HG02973 (cell line): ENCODE measurements at regions not wholly inside any gene's neighbourhood (a gene's known extent, or its start where the extent isn't known, plus 50 kb on each side); places are given as distances from the start of the nearest gene placed in this dataset.

Experiments used
- ATAC-seq: cut with Tn5 transposase; IDR thresholded peaks from one replicate; pipeline ENCODE4 v1.9.1; 2021; ENCODE audit warnings: moderate library complexity; ENCODE audit not compliant: unreplicated experiment

DNA sequence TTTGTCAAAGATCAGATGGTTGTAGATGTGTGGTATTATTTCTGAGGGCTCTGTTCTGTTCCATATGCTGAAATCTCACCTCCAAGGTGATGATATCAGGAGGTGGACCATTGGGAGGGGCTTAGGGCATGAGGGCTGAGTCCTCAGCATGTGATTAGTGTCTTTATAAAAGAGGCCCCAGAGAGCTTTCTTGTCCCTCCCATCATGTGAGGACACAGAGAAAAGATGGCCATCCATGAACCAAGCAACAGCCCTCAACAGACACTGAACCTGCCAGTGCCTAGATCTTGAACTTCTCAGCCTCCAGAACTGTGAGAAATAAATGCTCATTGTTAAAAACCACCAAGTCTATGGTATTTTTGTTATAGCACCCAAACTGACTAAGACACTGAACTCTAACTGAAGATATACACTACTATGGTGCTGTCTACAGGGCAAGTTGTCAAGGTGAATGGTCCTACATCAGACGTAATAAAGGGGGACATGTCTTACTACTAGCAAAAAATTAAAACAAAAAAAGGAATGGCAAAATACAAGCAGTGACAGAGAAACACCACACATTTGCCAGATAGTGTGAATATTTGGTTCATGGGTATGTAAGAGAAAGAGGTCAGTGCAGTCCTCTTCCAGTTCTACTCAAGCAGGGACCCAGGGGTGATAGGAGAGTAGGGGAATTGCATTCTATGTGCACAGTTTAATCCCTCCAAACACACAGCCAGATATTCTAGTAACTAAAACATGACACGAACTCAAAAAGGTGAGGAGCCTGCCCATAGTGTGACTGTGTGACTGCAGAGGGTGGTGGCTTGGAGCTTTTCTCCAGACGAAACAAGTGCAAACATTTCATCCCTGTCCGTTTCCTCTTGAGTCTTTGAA lies 164.4 kb upstream of the MYCN start:
- no peak for ATAC-seq

DNA sequence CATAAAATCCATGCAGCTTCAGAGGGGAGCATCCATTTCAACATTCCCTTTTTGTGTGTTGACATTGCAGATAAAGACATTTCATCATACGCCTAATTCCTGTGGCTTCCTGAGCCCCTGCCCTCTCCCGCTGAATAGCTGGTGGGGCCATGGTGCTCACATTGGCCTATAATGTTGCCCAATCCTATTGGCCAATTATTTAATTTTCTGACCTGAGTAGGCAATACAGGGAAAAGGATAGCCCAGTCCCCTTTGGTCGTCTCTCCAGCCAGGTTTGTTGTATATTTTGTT lies 163.8 kb upstream of the MYCN start:
- ATAC-seq = no peak

DNA sequence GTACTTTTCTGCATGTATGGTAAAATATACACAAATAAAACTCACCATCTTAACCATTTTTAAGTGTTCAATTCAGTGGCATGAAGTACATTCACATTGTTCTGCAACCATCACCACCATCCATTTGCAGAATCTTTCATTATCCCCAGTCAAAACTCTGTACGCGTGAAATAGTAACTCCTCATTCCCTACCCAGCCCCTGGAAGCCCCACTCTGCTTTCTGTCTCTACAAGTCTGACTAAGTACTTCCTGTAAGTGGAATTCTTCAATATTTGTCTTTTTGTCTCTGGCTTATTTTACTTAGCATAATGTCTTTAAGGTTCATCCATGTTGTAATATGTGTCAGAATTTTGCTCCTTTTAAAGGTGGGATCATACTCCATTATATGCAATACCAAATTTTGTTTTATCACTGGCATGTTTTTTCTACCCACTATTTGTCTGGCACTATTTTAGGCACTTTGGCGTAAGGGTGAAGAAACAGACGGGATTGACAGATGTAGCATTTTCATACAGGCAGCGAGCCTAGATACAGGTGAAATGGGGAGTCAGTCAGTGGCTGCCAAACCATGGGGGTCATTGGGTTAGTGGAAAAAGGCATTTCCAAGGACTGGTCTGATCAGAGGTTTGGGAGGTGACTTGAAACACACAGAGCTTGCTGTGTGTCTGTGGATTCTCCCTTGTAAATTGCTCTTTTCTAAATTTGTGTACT lies 163.2 kb upstream of the MYCN start:
- ATAC-seq = no peak

DNA sequence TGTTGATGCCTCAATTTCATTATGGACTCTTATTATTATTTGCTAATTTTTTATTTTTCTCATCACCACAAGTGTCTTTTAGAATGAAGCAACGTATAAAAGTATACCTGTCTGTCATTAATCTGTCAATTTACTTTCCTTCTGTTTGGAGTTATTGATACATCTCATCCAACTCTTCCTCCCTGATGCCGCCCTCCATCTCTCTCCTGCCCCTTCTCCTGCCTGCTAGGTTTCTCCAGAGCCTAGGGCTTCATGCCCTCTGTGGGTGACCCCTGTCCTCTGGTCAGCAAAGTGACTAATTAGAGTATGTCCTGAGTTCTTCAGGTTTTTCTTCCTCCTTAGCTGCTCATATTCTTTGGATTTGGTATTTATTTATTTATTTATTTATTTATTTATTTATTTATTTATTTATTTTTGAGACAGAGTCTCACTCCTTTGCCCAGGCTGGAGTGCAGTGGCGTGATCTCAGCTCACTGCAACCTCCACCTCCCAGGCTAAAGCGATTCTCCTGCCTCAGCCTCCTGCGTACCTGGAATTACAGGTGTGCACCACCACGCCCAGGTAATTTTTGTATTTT lies 162.5 kb upstream of the MYCN start:
- ATAC-seq = no peak

DNA sequence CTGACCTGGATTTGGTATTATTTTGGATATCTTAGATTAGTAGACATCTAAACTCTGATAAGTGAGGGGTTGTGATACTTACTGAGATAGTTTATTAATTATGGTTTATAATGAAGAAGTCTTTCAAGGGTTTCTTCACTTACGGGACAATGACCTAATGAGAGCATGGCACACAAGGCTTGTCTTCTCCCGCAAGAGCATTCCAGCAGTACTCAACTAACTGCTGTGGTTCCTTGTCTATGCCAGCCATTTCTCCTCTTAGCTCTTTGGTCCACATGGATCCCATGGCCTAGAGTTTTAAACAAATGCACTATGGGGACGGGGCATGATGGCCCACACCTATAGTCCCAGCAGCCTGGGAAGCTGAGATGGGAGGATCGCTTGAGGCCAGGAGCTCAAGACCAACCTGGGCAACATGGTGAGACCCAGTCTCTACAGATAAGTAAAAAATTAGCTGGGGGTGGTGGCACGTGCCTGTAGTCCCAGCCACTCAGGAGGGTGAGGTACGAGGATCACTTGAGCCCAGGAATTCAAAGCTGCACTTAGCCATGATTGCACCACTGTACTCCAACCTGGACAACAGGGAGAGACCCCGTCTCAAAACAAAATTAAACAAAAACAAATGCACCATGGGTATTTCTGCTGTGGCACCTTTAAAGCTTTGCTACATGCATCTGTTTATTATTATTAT lies 161.7 kb upstream of the MYCN start:
- no peak for ATAC-seq

DNA sequence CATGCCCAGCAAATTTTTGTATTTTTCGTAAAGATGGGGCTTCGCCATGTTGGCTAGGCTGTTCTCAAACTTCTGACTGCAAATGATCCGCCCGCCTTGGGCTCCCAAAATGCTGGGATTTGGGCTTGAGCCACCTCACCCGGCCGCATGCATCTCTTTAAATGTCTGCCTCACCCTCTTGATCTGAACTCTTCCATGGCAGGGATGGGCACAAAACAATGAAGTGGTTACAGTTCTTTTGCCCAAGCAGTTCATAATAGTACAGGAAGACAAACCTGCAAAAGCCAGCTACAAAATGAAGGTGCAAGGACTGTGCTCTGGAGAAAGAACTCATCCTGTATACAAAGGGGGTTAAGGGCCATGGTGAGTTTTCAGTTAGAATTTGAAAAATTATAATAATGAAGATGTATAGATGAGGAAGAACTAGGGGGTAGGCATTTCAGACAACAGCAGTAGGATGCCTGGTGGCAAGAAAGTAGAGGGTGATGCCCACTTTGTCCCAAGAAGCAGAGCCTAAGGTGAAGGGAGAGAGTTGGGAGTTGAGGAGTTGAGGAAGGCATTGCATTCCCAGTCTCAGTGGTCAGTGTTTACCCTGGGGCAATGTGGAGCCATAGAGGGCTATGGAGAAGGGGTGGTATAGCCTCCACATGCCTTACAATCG lies 160.8 kb upstream of the MYCN start:
- ATAC-seq = no peak

DNA sequence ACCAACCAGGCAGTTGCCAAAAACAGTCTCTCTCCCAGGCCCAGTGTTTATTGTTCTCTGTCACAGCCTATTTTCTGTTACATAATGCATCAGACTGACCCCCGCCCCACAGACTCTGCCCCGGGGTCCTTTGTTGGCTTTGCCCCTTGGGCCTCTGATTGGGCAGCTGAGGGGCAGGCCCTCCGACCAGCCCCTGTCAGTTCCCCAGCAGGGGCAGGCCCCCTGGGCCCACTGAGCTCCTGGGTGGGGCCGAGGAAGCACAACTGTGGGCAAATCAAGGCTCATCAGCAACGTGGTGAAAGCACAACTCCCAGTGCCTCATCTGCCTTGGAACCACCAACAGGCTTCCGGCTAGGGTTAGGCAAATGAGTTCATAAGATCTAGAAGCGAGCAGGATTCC lies 160.1 kb upstream of the MYCN start:
- no peak for ATAC-seq

DNA sequence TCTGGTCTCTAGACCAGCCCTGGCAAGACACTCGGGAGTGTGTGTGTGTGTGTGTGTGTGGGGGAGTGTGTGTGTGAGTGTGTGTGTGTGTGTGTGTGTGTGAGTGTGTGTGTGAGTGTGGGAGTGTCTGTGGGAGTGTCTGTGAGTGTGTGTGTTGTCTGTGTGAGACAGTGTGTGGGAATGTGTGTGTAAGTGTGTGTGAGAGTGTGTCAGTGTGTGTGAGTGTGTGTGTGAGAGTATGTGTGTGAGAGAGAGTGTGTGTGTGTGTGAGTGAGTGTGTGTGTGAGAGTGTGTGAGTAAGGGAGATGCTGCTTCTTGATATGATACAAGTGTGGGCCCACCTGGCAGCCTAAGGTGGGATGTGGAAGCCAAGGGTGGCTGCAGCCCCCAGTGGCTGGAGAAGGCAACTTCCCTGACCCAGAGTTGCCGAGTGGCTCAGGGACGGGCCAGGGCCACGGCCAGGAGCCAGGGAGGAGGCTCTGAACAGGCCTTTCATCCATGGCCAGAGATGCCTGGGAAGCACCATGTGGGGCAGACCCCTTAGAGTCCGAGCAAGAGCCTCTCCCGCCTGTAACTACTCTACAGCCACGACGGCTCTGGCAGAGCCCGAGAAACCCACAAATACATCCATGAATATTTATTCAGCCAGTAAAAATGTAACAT lies 159.3 kb upstream of the MYCN start:
- ATAC-seq = no peak

DNA sequence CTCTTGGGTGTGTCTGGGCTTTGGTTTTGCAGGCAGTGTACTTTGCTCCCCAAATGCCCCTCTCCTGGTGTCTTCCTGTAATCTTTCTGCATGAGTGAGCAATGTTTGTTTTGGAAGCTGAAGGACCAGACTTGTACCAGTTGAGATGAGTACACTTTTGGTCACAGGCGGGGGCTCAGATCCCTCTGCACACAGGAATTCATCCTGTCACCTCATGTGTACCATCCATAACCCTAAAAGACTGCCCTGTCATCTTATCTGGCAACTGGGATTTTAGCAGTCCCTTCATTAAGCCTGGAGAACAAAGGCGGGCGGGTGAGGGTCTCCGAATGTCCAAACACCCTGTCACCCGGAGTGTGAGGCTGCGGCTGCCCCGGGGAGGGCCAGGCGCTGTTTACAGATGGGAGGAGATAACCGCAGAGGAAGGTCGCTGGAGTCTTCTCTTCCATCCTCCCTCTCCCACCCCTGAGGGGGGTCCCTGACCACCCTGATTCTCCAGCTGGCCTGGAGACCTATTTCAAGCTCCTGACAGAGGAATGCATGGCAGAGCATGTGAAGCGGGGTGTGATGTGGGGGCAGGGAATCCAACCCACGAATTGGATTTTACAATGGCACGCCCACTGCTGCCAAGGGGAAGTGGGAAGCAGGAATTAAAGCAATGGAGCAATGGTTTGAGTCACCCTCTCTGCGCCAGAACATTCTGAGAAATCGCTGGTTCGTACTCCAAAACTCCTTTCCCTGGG lies 158.2 kb upstream of the MYCN start:
- ATAC-seq = no peak

DNA sequence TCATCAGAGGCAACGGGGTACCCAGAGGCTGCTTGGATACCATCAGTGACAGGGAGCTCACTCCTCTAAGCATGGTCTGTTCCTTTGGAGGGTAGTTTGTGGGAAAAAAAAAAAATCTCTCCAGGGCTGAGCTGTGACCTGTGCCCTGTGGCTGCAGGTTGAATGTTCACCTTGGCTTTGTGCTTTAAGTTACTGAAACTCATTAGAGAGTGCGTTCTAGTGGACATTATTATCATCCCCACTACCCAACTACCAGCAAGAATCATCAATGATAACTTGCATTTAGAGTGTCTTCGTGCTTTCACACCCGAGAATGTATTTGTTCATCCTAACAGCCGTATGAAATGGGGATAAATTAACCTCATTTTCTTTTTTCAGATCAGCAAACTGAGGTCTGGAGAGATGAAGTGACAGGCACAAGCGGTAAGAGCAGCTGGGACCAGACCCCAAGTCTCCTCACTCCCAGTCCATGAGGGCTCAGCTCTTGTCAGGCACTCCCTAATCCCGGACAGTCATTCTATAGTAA lies 157.5 kb upstream of the MYCN start:
- no peak for ATAC-seq

DNA sequence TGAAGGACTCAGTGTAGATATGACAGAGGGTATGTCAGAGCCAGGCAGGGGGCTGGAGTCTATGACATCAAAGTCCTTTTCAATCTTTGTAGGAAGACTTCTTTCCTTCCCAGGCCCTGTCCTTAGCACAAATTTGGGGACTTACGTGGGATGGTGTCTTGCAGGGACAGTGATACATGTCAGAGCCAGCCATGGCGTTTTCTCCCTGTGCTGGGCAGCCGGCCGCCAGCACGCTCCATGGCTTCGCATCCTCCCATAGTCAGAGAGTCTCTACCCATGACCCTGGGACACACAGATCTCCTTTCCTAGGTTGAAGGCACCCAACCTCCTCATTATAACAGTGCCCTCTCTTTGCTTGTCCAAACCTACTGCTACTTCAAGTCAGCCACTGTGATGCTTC lies 156.9 kb upstream of the MYCN start:
- no peak for ATAC-seq

DNA sequence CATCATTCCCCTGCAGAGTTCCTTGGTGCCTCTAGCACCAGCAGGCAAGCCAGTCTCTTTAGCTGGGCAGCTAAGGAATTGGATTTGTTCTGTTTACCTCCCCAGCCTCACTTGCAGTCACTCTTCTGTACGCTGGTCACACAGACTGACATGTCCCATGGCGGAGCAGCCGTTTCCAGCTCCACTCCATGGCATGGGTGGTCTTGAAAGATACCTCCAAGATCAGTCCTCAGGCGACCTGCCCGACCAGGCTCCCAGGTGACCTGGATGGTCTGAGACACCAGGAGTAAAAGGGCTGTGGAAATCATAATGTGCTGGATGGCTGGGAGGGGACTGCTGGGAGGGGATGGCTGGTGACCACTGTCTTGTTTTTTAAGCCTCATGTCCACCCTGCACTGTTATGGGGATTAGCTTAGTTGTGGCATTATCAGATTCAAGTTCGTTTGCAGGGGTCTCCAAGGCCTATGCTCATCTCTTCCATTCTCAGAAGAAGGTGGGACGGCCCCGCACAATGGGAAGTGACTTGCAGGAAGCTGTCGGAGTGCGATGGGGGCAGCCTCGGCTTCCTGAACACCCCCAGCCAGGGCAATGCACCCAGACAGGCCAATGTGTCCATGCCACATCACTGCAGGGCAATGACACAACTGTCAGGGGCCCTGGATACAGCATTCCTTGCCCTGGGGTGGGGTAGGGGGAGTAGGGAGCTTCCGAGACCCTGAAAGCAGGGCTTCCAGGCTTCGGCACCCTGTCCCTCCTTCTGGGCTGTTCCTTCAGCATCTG lies 156.1 kb upstream of the MYCN start:
- ATAC-seq = no peak

DNA sequence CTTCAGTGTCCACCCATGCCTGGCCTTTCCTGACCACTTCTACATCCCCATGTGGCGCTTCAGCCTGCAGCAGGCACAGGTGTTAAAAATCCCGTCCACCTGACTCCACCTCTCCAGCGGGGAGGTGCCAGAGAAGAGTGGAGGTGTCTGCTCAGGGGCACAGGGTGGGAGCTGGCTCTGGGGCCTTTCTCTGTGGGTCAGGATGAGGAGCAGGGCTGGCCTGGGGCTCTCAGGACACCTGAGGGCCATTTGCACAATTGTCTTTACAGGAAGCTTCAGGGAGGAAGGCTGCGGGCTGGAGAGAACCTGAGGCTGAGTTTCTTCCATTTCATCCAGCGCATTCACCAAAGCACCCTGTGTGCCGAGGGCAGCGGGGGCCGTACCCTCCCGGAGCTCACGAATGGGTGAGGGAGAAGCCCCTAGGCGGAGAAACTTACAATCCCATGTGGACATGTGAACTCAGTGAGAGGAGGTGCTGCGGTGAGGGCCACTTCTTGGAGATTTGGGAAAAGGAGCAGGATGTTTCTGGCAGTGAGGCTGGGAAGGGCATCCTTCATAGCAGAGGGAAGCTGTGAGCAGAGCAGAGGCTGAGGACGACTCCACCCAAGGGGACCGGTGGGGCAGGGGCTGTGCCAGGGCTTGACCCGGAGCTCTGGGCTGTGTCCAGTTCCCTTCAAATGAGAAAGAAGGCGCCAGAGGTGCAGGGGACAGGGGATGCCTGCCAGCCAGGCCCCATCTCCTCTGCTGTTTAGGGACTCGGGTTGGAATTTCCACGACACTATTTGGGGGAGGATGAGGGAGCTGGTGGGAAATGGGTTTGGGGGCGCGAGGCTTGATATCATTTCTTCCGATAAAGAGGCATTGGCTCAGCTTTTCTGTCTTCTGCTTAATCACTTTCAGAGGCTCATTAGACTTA lies 155.2 kb upstream of the MYCN start:
- ATAC-seq = no peak

DNA sequence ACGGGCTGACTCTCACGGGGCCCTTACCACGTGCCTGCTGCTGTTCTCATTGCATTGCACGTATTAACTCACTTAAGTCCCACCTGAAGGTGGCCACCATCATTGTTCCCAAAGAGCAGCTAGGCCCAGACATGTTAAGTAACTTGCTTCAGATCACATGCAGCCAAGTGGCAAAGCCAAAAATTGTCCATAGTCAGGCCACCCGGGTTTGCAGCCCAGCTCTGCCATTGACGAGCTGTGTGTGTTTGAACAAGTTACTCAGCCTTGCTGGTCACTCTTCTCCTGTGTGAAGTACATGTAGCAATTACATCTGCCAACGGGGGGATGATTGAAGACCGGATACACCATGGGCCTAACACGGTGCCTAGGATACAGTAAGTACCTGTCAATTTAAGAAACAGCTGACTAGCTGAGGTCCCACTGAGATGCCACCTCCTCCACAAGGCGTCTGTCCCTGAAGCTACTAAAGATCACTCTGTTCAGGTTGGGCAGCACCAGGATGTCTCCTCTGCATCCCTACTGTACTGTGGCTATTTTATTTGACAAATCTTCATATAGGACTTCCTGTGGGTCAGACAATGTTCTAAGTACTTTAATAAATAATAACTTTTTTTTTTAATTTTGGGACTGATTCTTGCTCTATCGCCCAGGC lies 154.2 kb upstream of the MYCN start:
- no peak for ATAC-seq

DNA sequence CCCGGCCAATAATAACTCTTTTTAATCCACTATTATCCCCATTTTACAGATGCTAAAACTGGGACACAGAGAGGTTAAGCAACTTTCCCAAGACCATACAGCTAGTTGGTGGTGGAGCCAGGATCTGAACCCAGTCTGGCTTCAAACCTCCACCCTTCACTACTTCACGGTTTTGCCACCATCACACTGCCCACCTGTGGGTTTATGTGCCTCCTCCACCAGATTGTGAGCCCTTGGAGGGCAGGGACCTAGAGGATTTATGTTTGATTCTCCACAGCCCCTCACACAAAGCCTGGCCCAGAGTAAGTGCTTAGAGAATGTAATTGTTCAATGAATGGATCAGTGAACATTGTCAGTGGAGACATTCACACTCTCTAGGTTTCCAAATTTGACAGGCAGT lies 153.4 kb upstream of the MYCN start:
- ATAC-seq = no peak

DNA sequence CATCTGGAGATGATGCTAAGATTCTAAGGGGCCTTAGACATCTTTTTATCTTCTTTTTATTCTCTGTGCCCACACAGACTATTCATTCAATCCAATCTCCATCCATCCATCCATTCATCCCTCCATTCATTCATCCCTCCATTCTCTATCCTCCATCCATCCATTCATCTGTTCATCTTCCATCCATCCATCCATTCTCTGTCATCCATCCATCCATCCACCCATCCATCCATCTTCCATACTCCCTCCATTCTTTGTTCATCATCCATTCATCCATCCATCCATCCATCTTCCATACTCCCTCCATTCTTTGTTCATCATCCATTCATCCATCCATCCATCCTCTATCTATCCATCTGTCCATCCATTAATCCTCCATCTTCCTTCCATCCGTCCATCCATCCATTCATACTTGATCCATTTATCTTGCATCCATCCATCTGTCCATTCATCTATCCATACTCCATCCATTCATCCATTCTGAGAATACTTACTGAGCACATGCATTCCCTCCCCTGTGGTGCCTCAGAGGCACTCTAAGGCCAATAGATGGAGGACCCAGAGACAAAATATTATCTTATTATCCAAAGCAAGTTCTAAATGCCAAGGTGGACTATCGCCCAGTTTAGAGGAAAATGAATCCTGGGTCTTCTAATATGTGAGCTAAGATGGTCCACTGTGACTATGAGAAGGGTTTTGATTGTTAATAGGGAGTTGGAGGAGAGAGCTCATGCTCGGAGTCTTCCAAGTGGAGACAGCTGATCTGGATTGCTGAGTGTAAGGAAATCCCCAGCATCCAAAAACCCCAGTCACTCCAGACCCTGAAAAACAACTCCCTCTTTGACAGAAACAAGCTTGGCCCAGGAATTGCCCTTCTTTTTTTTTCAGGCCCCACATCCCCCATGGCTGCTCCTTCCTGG lies 152.6 kb upstream of the MYCN start:
- no peak for ATAC-seq
